ENCODE measurements at regions not wholly inside any gene's neighbourhood (a gene's known extent, or its start where the extent isn't known, plus 50 kb on each side); places are given as distances from the start of the nearest gene placed in this dataset.

GRCh38 chr15:60228619-60229018, 169.2 kb downstream of the ANXA2 start (continued):
- TF ChIP-seq REST (IDR thresholded peaks at IDR 0.05; ENCODE audit: unreplicated experiment) = no peak
- no peak for TF ChIP-seq ETS1 (IDR thresholded peaks at IDR 0.05)
- no peak for TF ChIP-seq NANOG (IDR thresholded peaks at IDR 0.05; ENCODE audit: borderline replicate concordance)
- TF ChIP-seq ZNF114 (CRISPR knock-in tag; IDR thresholded peaks at IDR 0.05) = no peak
- TF ChIP-seq CREB1 (CRISPR knock-in tag; IDR thresholded peaks at IDR 0.05; ENCODE audit: low read depth) = no peak

- Mint-ChIP-seq H3K4me3 (no peak overlapping the region), H3K36me3 (ENCODE audit: low read depth) (no peaks in the 10 kb centered on the region), H3K9me3 (peaks cover 2% of the 10 kb centered on the region; the same call in 1 of the 3 replicates), H3K27me3 (ENCODE audit: insufficient read depth, low read depth, poor library complexity) (peaks cover 4% of the 10 kb centered on the region), H3K27ac (no peak overlapping the region), H3K4me1 (peaks cover 4% of the 10 kb centered on the region; the same call in 2 of the 3 replicates)
- Histone ChIP-seq H3K4me1 (ENCODE audit: insufficient read depth) (peaks cover 3% of the 10 kb centered on the region; the same call in 1 of the 2 replicates), H3K4me3 (no peak overlapping the region), H3K4me2 (no peak overlapping the region), H3K27me3 (ENCODE audit: insufficient read depth) (no peaks in the 10 kb centered on the region), H3K36me3 (ENCODE audit: insufficient read depth) (no peaks in the 10 kb centered on the region), H3F3A (replicated peaks; ENCODE audit: low read depth) (no peaks in the 10 kb centered on the region), H3K79me2 (replicated peaks; ENCODE audit: insufficient read depth) (no peaks in the 10 kb centered on the region), H4K20me1 (replicated peaks; ENCODE audit: insufficient read depth) (no peaks in the 10 kb centered on the region), H3K9me2 (ENCODE audit: insufficient read depth) (no peaks in the 10 kb centered on the region), H2AFZ (peak overlapping the region; percentile 95), H3K27ac (ENCODE audit: low read depth) (no peak overlapping the region)
- peak; percentile 77 for ATAC-seq
- DNase-seq (ENCODE audit: low spot score) = peak; percentile 39
- TF ChIP-seq CTCF (conservative IDR thresholded peaks at IDR 0.05; ENCODE audit: low read depth in 2 of 2) = no peak
- no peak for TF ChIP-seq POLR2AphosphoS5 (IDR thresholded peaks at IDR 0.05; ENCODE audit: low read depth)
- no peak for TF ChIP-seq CREB1 (CRISPR knock-in tag; IDR thresholded peaks at IDR 0.05; ENCODE audit: low read depth)
- TF ChIP-seq JUNB (IDR thresholded peaks at IDR 0.05; ENCODE audit: unreplicated experiment) = no peak
- no peak for TF ChIP-seq ETS1 (IDR thresholded peaks at IDR 0.05)
- TF ChIP-seq REST (IDR thresholded peaks at IDR 0.05; ENCODE audit: unreplicated experiment) = no peak
- TF ChIP-seq NANOG (IDR thresholded peaks at IDR 0.05; ENCODE audit: borderline replicate concordance) = no peak
- TF ChIP-seq ZNF331 (CRISPR knock-in tag; IDR thresholded peaks at IDR 0.05; ENCODE audit: low read depth) = no peak
These were observed 161.7 kb downstream of the ANXA2 start for GRCh38 chr15:60235951-60236710.
